Glutamatergic neuron (in vitro differentiated cells): ENCODE measurements at regions not wholly inside any gene's neighbourhood (a gene's known extent, or its start where the extent isn't known, plus 50 kb on each side); places are given as distances from the start of the nearest gene placed in this dataset.

ENCODE experiments used
- DNase-seq: peaks from one replicate; pipeline ENCODE4 v3.0.0; 2022
- H3K27ac Mint-ChIP-seq: one replicate; pipeline ENCODE4 v1.8.0; 2020; ENCODE audit warnings: mild to moderate bottlenecking, mixed read lengths, inconsistent platforms; ENCODE audit not compliant: unreplicated experiment
- H3K27me3 Mint-ChIP-seq: one replicate; pipeline ENCODE4 v1.8.0; 2020; ENCODE audit warnings: mild to moderate bottlenecking, moderate library complexity, mixed read lengths, inconsistent platforms; ENCODE audit not compliant: unreplicated experiment
- H3K36me3 Mint-ChIP-seq: one replicate; pipeline ENCODE4 v1.8.0; 2020; ENCODE audit warnings: mild to moderate bottlenecking, mixed read lengths, inconsistent platforms; ENCODE audit not compliant: unreplicated experiment
- H3K4me1 Mint-ChIP-seq: one replicate; pipeline ENCODE4 v1.8.0; 2020; ENCODE audit warnings: mild to moderate bottlenecking, low read depth, mixed read lengths, inconsistent platforms; ENCODE audit not compliant: unreplicated experiment
- H3K4me3 Mint-ChIP-seq: one replicate; pipeline ENCODE4 v1.8.0; 2020; ENCODE audit warnings: mild to moderate bottlenecking, mixed read lengths, inconsistent platforms; ENCODE audit not compliant: unreplicated experiment
- H3K9me3 Mint-ChIP-seq: one replicate; pipeline ENCODE4 v1.8.0; 2020; ENCODE audit warnings: mild to moderate bottlenecking, moderate library complexity, mixed read lengths, inconsistent platforms; ENCODE audit not compliant: unreplicated experiment
- CTCF ChIP-seq: fragments of 200-600 bp; sonication (generic); IDR thresholded peaks from one replicate; pipeline ENCODE4 v1.5.0; 2021; ENCODE audit not compliant: partially characterized antibody, unreplicated experiment

GRCh38 chr2:56444339-56444738, 260.5 kb downstream of the CCDC85A start:
- DNase-seq: no peak
- no peak for TF ChIP-seq CTCF
- Mint-ChIP-seq H3K4me3 (no peak overlapping the region), H3K4me1 (peaks cover 5% of the 10 kb centered on the region), H3K36me3 (no peaks in the 10 kb centered on the region), H3K9me3 (no peaks in the 10 kb centered on the region), H3K27ac (no peak overlapping the region), H3K27me3 (no peaks in the 10 kb centered on the region)

DNA sequence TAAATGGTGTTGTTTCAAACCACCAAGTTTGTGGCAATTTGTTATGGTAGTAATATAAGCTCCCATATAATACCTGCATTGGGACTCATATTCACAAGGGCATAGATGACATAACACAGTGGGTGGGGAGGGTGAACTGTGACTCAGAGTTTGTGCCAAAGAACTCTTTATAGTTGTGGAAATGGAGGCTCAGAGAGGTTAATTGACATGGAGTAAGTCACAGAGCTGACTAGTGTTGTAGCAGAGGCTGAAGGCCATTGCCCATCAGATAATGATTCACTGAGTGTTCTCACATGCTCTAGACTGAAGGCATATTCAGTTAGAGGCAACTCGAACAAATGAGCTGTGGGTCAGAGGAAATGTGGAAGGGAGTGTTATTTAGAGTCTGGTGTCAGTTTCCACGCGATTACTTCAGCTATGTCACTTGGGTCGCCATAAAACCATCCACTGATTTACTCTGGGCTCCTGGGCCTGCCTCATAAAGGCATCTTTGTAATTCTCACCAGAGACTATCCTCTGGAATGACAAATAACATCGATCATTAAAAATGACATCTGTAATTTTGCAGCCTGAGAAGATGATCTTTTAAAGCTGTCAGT, 264.7 kb downstream of the CCDC85A start:
- no peaks in the 10 kb centered on the region for H3K9me3 Mint-ChIP-seq
- no peaks in the 10 kb centered on the region for H3K27me3 Mint-ChIP-seq
- H3K27ac Mint-ChIP-seq: no peak overlapping the region
- no peak overlapping the region for H3K4me3 Mint-ChIP-seq
- no peaks in the 10 kb centered on the region for H3K36me3 Mint-ChIP-seq
- no peak for TF ChIP-seq CTCF
- peaks cover 5% of the 10 kb centered on the region for H3K4me1 Mint-ChIP-seq
- no peak for DNase-seq

GRCh38 chr2:56449002-56449431, 265.2 kb downstream of the CCDC85A start:
- H3K27ac Mint-ChIP-seq: no peak overlapping the region
- H3K36me3 Mint-ChIP-seq: no peaks in the 10 kb centered on the region
- peaks cover 5% of the 10 kb centered on the region for H3K4me1 Mint-ChIP-seq
- no peak for DNase-seq
- no peak overlapping the region for H3K4me3 Mint-ChIP-seq
- H3K9me3 Mint-ChIP-seq: no peaks in the 10 kb centered on the region
- no peak for TF ChIP-seq CTCF
- H3K27me3 Mint-ChIP-seq: no peaks in the 10 kb centered on the region

- Mint-ChIP-seq H3K4me3 (no peak overlapping the region), H3K4me1 (peaks cover 5% of the 10 kb centered on the region), H3K27ac (no peak overlapping the region), H3K36me3 (no peaks in the 10 kb centered on the region), H3K27me3 (no peaks in the 10 kb centered on the region), H3K9me3 (no peaks in the 10 kb centered on the region)
- no peak for DNase-seq
- TF ChIP-seq CTCF: no peak
Measured at GRCh38 chr2:56449449-56449860, 265.7 kb downstream of the CCDC85A start.

- no peaks in the 10 kb centered on the region for H3K9me3 Mint-ChIP-seq
- H3K4me1 Mint-ChIP-seq: peaks cover 5% of the 10 kb centered on the region
- no peak for TF ChIP-seq CTCF
- DNase-seq: no peak
- no peak overlapping the region for H3K4me3 Mint-ChIP-seq
- H3K27ac Mint-ChIP-seq: no peak overlapping the region
- H3K27me3 Mint-ChIP-seq: no peaks in the 10 kb centered on the region
- no peaks in the 10 kb centered on the region for H3K36me3 Mint-ChIP-seq
Measured at GRCh38 chr2:56450047-56450446, 266.3 kb downstream of the CCDC85A start.
